T1000 (cell line): ENCODE measurements at regions not wholly inside any gene's neighbourhood (a gene's known extent, or its start where the extent isn't known, plus 50 kb on each side); places are given as distances from the start of the nearest gene placed in this dataset.

Source experiments
- DNase-seq: peaks from one replicate; lab custom pipeline; 2025; ENCODE audit warnings: mixed read lengths; lab: John Stamatoyannopoulos, UW

DNA sequence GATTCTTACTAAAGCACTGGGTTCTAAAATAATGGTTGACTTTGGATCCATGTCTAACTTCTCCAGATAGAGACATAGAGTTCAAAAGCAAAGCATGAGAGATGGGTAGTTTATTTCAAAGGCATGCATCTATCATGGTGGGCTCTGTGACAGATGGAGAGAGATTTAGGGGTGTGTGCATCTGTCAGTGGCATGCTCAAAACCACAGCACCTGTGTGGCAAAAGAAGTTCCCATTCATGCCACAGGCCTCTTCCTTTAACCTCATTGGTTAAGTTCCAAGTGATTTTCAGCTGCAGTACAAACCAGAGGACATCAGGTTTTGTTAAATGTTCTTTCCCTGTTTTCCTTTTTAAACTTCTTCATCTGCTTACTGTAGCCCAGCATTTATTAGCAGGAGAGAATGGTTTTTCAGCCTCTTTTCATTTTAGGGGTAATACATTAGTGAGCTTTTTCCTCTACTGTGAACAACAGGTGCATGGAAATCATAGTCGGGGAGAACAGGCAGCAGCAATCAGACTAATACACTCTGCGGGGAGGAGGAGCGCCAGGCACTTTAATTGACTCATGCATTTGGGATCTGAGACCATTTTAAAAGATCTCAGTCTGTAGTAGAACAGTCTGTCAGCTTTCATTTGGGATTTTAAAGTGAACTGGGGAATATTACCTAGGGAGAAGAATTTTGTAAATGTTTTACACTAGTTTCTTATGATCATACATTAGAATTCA lies 52.4 kb upstream of the UPP2 start:
- DNase-seq, result no peak

DNA sequence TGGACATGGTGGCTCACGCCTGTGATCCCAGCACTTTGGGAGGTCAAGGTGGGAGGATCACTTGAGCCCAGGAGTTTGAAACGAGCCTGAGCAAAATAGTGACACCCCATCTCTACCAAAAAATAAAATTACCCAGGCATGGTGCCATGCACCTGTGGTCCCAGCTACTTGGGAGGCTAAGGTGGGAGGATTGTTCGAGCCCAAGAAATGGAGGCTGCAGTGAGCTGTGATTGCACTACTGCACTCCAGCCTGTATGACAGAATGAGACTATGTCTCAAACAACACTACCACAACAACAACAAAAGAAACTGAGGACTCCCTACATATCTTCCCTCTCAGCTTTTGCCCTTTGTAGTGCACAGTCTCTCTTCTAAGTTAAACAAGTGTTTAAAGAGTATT lies 53.3 kb upstream of the UPP2 start:
- DNase-seq, result no peak

GRCh38 chr2:158047156-158047611 lies 54.5 kb upstream of the UPP2 start:
- DNase-seq, result no peak

- no peak for DNase-seq
Measured at GRCh38 chr2:158046121-158046880, 55.4 kb upstream of the UPP2 start.

- DNase-seq, result no peak
Measured at GRCh38 chr2:158045362-158045761, 56.3 kb upstream of the UPP2 start.

DNA sequence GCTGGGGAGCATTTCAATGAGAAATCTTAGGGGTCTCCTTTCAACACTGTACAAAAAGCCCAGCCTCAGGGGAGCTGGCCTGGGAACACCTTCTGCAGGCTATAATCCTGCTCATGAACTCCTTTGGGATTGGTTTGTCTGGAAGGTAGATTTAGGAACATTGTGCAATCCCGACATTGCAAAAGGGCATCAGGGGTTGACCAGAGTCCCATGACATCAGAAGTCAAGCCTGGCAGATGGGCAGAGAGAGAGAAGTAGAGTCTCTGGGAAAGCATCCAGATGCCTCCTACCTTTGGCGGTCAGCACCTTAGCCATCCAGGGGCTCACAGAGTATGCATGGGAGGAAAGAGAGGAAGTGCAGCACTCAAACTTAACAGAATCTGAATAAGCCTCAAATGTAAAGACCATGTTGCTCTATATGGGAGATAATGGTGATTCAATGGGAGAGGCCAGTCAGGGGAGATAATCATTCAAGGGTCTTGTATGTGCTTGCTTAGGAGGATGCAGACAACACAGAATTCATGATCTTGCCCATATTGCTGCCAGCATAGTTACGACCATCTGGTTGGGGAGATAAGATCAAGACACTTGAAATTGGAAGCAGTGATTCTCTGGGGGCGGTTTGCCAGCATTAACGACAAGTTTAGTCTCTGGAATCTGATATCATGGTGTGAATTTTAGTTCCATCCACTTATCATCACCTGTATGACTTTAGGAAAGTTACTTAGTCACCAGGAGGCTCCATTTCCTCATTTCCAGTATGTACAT lies 58.3 kb upstream of the UPP2 start:
- DNase-seq, result no peak

GRCh38 chr2:158042666-158043065 lies 59.0 kb upstream of the UPP2 start:
- no peak for DNase-seq

DNA sequence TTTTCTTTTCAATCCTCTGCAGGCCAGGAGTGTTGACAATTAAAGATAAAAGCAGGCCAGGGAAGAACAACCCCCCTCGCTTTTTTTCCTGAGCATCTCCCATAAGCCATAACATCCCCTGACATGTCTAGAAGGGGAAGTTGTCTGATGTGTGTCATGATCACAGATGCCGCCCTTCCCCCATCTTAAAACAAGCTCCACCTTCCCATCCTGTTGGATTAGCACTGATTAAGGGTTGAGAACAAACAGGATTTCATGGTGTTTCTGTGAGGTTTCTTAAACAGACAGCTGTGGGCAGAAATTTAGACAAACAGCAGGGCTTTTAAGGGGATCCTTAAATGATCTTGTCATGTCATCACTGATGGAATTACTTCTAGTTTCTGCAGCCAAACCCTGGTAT lies 59.4 kb upstream of the UPP2 start:
- DNase-seq, result no peak

- no peak for DNase-seq
Measured at GRCh38 chr2:158041400-158041799, 60.3 kb upstream of the UPP2 start.

DNA sequence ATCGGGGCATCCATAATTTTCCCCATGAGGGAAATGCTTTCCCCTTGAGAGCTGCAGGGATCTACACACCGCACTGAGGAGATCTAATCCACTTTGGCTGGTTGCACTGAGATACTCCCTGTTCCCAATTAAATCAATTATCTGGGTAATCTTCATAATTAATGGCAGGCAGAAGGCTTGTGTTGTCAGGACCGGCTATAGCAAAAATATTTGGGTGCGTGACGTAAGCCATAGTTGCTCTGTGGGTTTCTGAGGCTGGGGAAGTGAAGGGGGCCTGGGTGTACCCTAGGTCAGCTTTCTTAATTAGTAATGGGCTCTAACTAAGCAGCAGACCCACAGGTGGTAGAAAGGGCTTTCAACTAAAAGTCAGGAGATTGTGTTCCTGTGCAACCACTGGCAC lies 62.8 kb upstream of the UPP2 start:
- DNase-seq, result no peak

DNA sequence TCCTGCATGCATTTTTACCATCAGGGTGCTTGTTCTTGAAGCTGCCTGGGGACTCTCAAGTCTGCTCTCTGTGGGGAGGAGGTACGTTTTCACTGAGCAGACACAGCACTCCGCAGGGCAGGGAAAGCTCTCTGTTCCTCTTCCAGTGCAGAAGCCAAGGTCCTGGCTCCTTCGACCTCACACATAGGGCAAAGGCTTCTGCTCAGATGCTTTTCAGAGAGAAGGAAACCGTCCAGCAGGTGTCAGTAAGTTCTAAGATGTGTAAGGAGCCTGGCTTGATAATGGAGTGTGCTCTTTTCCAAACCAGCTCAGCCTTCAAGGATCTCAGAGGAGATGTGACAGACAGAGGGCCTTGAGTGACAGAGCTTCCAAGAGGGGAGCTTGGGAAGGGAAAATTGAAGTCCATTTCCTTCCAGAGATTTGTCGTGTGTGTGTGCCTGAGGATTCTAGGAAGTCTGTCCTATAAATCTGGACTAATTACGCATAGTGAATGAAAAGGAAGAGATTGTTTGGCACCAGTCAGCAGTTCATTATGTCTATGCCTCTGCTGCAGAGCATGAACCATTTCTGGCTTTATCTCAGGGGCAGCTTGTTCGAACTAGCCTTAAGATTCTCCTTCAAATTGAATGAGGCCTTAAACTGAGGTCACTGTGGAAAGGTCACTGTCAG lies 67.3 kb upstream of the UPP2 start:
- DNase-seq, result peak; percentile 6

- DNase-seq, result no peak
Measured at GRCh38 chr2:158031371-158031770, 70.3 kb upstream of the UPP2 start.

GRCh38 chr2:158025255-158025996 lies 76.2 kb upstream of the UPP2 start:
- no peak for DNase-seq

GRCh38 chr2:158024288-158024898 lies 77.3 kb upstream of the UPP2 start:
- peak; percentile 16 for DNase-seq

GRCh38 chr2:158022888-158023287 lies 78.8 kb upstream of the UPP2 start:
- DNase-seq, result no peak

- DNase-seq, result no peak
Measured at GRCh38 chr2:158021226-158021625, 80.5 kb upstream of the UPP2 start.

- DNase-seq, result no peak
Measured at GRCh38 chr2:158015428-158016076, 86.1 kb upstream of the UPP2 start.

DNA sequence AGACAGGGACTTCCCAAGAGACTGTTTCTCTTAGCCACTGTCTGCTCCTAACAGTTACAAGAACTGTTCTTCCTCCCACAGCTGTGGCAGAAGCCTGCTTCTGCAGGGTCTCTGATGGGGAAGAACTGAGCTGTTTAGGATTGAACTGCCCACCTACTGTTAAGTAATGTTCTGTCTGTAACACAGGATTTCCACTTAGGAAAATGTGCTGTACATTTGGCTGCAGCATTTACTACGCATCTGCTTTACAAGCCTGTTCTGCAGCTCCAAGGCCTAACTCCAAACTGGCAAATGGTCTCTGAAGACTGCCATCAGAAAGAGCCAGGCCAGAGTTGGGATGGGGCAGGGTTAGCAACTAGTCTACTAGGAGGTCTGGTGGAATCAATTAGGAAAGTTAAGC lies 87.8 kb upstream of the UPP2 start:
- no peak for DNase-seq

DNA sequence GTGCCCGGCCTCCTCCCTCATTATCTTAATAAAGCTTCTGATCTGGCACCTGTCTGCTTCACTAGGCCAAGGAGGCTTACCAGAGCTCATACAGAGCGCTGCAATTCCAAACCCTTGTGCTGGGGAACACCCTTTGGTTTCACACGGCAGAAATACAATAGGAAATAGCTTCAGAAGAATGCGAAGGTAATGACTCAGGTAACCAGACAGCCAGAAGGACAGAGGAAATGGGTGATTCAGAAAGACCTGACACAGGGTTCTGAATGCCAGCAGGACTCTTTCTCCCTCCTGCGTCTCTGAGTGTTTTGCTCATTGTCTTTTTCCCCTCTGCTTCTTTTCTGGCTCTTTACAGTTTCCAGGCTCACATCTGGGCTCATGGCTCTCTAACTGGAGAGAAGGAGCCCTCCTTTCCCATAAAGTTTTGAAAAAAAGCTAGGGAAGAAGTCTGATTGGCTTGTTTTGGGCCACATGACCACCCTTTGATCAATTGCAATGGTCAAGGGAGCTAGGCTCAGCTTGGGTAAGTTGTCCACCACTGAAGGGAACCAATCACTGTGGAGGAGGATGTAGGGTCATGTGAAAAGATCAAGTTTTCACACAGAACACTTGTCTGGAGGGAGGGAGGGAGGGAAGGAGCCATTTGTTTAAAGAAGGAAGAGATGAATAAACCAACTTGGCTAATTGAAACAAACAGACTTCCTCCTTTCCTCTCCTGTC lies 90.5 kb upstream of the UPP2 start:
- no peak for DNase-seq

DNA sequence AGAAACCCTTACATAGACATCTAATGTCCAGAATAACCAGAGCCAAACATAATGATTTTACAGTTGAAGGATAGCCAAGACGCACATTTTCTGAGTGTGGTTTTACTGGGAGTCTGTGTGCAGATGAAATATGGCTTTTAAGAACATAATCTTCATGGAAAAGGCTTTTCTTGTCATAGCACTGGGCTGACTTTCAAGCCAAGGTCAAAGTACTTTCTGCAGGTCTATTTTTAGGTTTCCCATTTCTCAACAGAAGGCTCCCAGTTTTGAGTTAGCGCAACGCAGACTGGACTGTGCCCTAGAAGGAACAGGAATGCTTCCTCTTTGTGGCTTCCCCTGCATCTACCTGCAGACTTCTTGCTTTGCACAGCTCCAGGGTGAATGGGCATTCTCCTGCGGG lies 92.3 kb upstream of the UPP2 start:
- DNase-seq, result no peak
